ENCODE measurements at regions not wholly inside any gene's neighbourhood (a gene's known extent, or its start where the extent isn't known, plus 50 kb on each side); places are given as distances from the start of the nearest gene placed in this dataset.

DNA sequence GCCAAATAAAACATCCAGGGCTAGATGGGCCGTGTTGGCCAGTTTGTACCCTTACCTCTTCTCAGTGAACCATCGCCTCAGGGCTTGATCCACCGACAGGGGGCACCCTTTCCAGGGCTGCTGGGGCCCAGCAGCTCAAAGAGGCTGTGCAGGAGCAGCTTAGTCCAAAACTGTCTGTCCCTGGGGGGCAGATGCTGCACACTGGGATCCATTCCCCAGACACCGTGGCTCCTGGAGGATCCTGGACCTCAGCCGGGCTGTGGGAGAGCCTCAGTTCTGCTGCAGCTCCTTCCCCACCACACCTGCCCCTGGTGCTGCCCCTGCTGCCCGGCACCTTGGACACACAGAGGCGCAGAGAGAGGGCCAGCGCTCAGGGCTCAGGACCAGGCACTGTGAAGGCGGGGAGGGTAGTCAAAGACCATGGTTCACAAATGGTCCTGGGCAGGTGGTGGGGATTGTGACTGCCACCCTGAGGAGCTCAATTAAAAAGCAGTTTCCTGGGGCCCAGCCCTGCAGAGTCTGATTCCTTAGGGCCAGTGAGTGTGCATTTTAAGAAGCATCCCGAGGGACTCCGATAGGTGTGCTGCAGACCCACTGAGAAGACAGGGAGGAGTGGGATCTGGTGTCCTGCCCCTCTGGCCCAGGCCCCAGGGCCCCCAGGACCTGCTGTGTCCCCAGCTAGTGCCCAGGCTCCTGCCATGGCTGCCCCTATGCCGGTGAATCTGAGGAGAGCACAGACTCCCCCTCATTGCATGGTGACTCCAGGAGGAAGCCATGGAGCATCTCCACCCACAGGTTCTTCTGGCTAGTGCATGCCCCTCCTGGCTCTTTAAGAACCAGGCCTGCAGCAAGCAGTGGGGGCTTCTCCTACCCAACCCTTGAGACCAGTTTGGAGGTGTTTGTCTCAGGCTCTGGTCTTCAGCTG lies 86.5 kb upstream of the PRR20G start:
- peaks cover 6 to 9% of the 10 kb centered on the region in 2 donors for H3K27me3 Mint-ChIP-seq
- peaks cover 0 to 12% (median 2%) of the 10 kb centered on the region in 8 donors for H3K9me3 Mint-ChIP-seq
- CTCF ChIA-PET (ENCODE audit: partially characterized antibody): no interaction called here
- H3K9me3 ChIP-seq (ENCODE audit: control insufficient read depth in 1 of 2, low read length in 2 of 2): no peaks in the 10 kb centered on the region
- no peak overlapping the region for H3K4me3 Mint-ChIP-seq
- H3K4me3 ChIP-seq (ENCODE audit: low read length in 2 of 2): no peak overlapping the region
- H3K27me3 ChIP-seq (ENCODE audit: insufficient read depth, low read length): no peaks in the 10 kb centered on the region
- peaks cover 0 to 2% (median 0%) of the 10 kb centered on the region in 4 donors for H3K4me1 Mint-ChIP-seq
- no peaks in the 10 kb centered on the region for H3K36me3 Mint-ChIP-seq
- H3K27ac ChIP-seq (ENCODE audit: low read depth, low read length): no peak overlapping the region
- H3K27ac Mint-ChIP-seq: no peak overlapping the region
- no peak for DNase-seq
- no peaks in the 10 kb centered on the region for H3K36me3 ChIP-seq (ENCODE audit: insufficient read depth, low read length)
- intact Hi-C loops (cut with micrococcal nuclease): no loop called here
- POLR2A ChIA-PET (ENCODE audit: partially characterized antibody): no interaction called here
- no peaks in the 10 kb centered on the region for H3K4me1 ChIP-seq (ENCODE audit: insufficient read depth, low read length)

DNA sequence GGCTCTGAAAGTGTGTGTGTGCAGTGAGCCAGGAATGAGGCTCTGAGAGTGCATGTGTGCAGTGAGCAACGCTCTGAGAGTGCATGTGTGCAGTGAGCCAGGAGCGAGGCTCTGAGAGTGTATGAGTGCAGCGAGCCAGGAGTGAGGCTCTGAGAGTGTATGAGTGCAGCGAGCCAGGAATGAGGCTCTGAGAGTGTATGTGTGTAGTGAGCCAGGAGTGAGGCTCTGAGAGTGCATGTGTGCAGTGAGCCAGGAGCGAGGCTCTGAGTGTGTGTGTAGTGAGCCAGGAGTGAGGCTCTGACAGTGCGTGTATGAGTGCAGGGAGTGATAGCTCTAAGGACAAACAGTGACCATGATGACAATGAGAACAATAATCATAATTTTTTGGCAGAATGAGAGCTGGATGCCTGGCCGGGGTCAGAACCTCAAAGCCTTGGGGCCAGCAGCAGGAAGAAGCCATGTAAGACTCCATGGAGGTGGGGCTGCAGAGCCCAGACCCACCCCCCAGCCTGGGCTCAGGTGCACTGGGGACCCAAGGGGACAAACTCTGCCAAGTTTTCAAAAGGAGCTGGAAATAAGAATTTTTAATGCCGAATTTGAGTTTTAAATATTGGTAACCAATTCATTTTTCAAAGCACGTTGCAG lies 85.7 kb upstream of the PRR20G start:
- CTCF ChIA-PET (ENCODE audit: partially characterized antibody): no interaction called here

DNA sequence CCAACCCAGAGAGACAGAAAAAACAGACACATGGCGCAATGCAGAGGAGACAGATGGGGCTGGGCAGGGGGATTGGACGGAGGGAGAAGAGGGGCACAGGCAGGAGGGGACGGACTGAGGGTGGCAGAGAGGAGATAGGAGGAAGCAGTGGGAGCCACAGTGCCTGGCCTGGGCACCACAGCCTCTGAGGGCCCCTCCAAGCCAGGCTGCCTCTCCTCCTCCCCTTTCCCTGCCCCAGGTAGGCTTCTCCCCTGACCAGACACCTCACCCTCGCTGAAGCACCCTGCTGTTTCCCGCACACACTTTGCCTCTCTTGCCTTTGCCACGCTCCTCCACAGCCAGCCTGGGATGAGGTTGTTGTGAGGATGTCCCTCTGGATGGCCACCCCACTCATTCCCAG lies 84.0 kb upstream of the PRR20G start:
- H3K27ac ChIP-seq (ENCODE audit: low read depth, low read length): no peak overlapping the region
- POLR2A ChIA-PET (ENCODE audit: partially characterized antibody): no interaction called here
- no peaks in the 10 kb centered on the region for H3K36me3 ChIP-seq (ENCODE audit: insufficient read depth, low read length)
- no peaks in the 10 kb centered on the region for H3K4me1 ChIP-seq (ENCODE audit: insufficient read depth, low read length)
- no peak overlapping the region for H3K4me3 ChIP-seq (ENCODE audit: low read length in 2 of 2)
- Mint-ChIP-seq H3K27ac (no peak overlapping the region), H3K4me3 (no peak overlapping the region), H3K9me3 (peaks cover 0 to 12% (median 2%) of the 10 kb centered on the region in 8 donors), H3K36me3 (no peaks in the 10 kb centered on the region), H3K27me3 (peaks cover 5 to 8% of the 10 kb centered on the region in 2 donors), H3K4me1 (peaks cover 0 to 2% (median 0%) of the 10 kb centered on the region in 4 donors)
- no peaks in the 10 kb centered on the region for H3K27me3 ChIP-seq (ENCODE audit: insufficient read depth, low read length)
- H3K9me3 ChIP-seq (ENCODE audit: control insufficient read depth in 1 of 2, low read length in 2 of 2): no peaks in the 10 kb centered on the region
- DNase-seq: no peak
- intact Hi-C loops (cut with micrococcal nuclease): no loop called here
- CTCF ChIA-PET (ENCODE audit: partially characterized antibody): no interaction called here

More for the DNA sequence above, 85.7 kb upstream of the PRR20G start:
- no peak overlapping the region for H3K4me3 Mint-ChIP-seq
- Histone ChIP-seq H3K36me3 (ENCODE audit: insufficient read depth, low read length) (no peaks in the 10 kb centered on the region), H3K27ac (ENCODE audit: low read depth, low read length) (no peak overlapping the region), H3K4me3 (ENCODE audit: low read length in 2 of 2) (no peak overlapping the region), H3K4me1 (ENCODE audit: insufficient read depth, low read length) (no peaks in the 10 kb centered on the region), H3K27me3 (ENCODE audit: insufficient read depth, low read length) (no peaks in the 10 kb centered on the region), H3K9me3 (ENCODE audit: control insufficient read depth in 1 of 2, low read length in 2 of 2) (no peaks in the 10 kb centered on the region)
- intact Hi-C loops (cut with micrococcal nuclease): no loop called here
- DNase-seq: no peak
- H3K4me1 Mint-ChIP-seq: peaks cover 0 to 2% (median 0%) of the 10 kb centered on the region in 4 donors
- no peak overlapping the region for H3K27ac Mint-ChIP-seq
- POLR2A ChIA-PET (ENCODE audit: partially characterized antibody): no interaction called here
- peaks cover 0 to 12% (median 2%) of the 10 kb centered on the region in 8 donors for H3K9me3 Mint-ChIP-seq
- no peaks in the 10 kb centered on the region for H3K36me3 Mint-ChIP-seq
- peaks cover 6 to 8% of the 10 kb centered on the region in 2 donors for H3K27me3 Mint-ChIP-seq

DNA sequence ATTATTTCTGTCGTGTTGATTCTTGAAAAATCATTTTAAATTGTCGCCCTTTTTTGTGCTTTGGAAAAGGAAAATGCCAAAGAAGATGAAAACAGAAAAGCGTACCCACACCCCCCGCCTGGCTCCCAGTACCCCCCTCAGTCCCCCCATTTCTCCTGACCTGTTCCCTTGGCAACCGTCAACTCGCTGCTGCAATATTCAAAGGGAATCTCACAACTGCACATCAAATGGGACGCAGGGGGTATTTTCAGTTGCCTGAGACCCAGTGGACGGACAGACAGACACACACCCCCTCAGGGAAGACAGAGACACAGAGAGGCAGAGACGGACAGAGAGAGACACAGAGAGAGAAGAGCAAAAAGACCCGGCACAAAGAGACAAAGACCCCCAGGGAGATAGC lies 83.5 kb upstream of the PRR20G start:
- Mint-ChIP-seq H3K27ac (no peak overlapping the region), H3K9me3 (peaks cover 0 to 9% (median 1%) of the 10 kb centered on the region in 8 donors), H3K27me3 (peaks cover 5 to 8% of the 10 kb centered on the region in 2 donors), H3K4me3 (no peak overlapping the region), H3K36me3 (no peaks in the 10 kb centered on the region), H3K4me1 (peaks cover 0 to 2% (median 0%) of the 10 kb centered on the region in 4 donors)
- Histone ChIP-seq H3K4me1 (ENCODE audit: insufficient read depth, low read length) (no peaks in the 10 kb centered on the region), H3K27me3 (ENCODE audit: insufficient read depth, low read length) (no peaks in the 10 kb centered on the region), H3K27ac (ENCODE audit: low read depth, low read length) (no peak overlapping the region), H3K36me3 (ENCODE audit: insufficient read depth, low read length) (no peaks in the 10 kb centered on the region), H3K4me3 (ENCODE audit: low read length in 2 of 2) (no peak overlapping the region), H3K9me3 (ENCODE audit: control insufficient read depth in 1 of 2, low read length in 2 of 2) (no peaks in the 10 kb centered on the region)
- DNase-seq: no peak
- ChIA-PET POLR2A (ENCODE audit: partially characterized antibody) (no interaction called here), CTCF (ENCODE audit: partially characterized antibody) (no interaction called here)
- intact Hi-C loops (cut with micrococcal nuclease): no loop called here

DNA sequence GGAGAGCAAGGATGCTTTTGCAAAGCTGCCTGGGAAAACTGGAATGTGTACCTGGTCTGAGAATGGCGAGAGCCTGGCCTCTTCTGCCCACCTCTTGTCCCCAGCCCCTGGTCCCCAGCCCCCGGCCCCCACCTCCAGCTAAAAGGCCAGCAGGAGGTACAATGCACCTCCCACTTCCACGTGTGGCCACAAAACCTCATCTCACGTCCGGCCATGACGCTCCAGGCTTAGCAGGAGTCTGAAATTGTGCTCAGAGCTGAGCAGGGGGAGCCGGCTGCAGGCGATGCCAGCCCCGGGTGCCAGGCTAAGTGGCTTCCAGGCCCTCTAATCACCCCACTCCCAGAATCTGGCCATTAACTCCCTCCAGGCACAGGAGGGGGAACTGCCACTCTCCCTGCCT lies 83.1 kb upstream of the PRR20G start:
- Histone ChIP-seq H3K9me3 (ENCODE audit: control insufficient read depth in 1 of 2, low read length in 2 of 2) (no peaks in the 10 kb centered on the region), H3K4me3 (ENCODE audit: low read length in 2 of 2) (no peak overlapping the region), H3K36me3 (ENCODE audit: insufficient read depth, low read length) (no peaks in the 10 kb centered on the region), H3K27me3 (ENCODE audit: insufficient read depth, low read length) (no peaks in the 10 kb centered on the region), H3K4me1 (ENCODE audit: insufficient read depth, low read length) (no peaks in the 10 kb centered on the region), H3K27ac (ENCODE audit: low read depth, low read length) (no peak overlapping the region)
- Mint-ChIP-seq H3K36me3 (no peaks in the 10 kb centered on the region), H3K27ac (no peak overlapping the region), H3K27me3 (peaks cover 5 to 7% of the 10 kb centered on the region in 2 donors), H3K4me1 (peaks cover 0 to 2% (median 0%) of the 10 kb centered on the region in 4 donors), H3K9me3 (peaks cover 0 to 5% (median 0%) of the 10 kb centered on the region in 8 donors), H3K4me3 (no peak overlapping the region)
- ChIA-PET POLR2A (ENCODE audit: partially characterized antibody) (no interaction called here), CTCF (ENCODE audit: partially characterized antibody) (no interaction called here)
- intact Hi-C loops (cut with micrococcal nuclease): no loop called here
- DNase-seq: no peak

DNA sequence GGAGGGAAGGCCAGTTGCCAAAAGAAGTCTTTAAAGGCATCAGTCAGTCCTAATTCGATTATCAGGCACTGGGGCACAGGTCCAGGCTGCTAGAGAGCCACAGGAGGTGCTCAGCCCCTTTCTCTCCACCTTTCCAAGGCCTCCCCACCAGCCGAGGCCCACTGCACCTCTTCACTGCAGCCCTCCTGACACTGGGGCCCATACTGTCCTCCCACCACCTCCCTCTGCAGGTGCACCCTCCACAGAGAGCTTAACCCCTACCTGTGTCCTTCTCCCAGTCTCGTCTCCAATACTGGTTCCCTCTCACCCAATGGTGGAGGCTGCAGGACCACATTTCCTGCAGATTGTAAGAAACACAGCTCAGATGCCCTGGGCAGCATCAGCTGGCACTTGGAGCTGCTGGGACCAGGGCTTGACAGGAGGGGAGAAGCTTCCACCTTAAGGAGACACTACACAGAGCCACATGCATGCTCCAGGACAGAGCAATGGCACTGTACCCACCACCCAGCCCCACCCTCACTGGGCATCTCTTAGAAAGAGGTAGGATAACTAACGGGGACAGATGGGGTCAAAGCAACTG lies 81.6 kb upstream of the PRR20G start:
- H3K4me3 Mint-ChIP-seq: no peak overlapping the region

More for the DNA sequence above, 81.6 kb upstream of the PRR20G start:
- Histone ChIP-seq H3K27ac (ENCODE audit: low read depth, low read length) (no peak overlapping the region), H3K9me3 (ENCODE audit: control insufficient read depth in 1 of 2, low read length in 2 of 2) (no peaks in the 10 kb centered on the region), H3K36me3 (ENCODE audit: insufficient read depth, low read length) (no peaks in the 10 kb centered on the region), H3K4me1 (ENCODE audit: insufficient read depth, low read length) (no peaks in the 10 kb centered on the region), H3K4me3 (ENCODE audit: low read length in 2 of 2) (no peak overlapping the region), H3K27me3 (ENCODE audit: insufficient read depth, low read length) (no peaks in the 10 kb centered on the region)
- H3K27me3 Mint-ChIP-seq: peaks cover 3 to 4% of the 10 kb centered on the region in 2 donors
- intact Hi-C loops (cut with micrococcal nuclease): no loop called here
- no peak overlapping the region for H3K27ac Mint-ChIP-seq
- no peaks in the 10 kb centered on the region for H3K36me3 Mint-ChIP-seq
- H3K4me1 Mint-ChIP-seq: peaks cover 0 to 2% (median 0%) of the 10 kb centered on the region in 4 donors
- CTCF ChIA-PET (ENCODE audit: partially characterized antibody): no interaction called here
- H3K9me3 Mint-ChIP-seq: peaks cover 0 to 2% (median 0%) of the 10 kb centered on the region in 8 donors
- no peak for DNase-seq
- POLR2A ChIA-PET (ENCODE audit: partially characterized antibody): no interaction called here

Data from CD4-positive, alpha-beta memory T cell (primary cell).